DMS114 treated with DMSO at 0.1 percent for 48 hours (cell line): ENCODE measurements at regions not wholly inside any gene's neighbourhood (a gene's known extent, or its start where the extent isn't known, plus 50 kb on each side); places are given as distances from the start of the nearest gene placed in this dataset.
"Not testable (repeated sequence)": the region's sequence is repeated elsewhere in the genome, so short reads cannot be mapped to it uniquely, and the experiment has no call there.

ENCODE experiments used
- DNase-seq: peaks from one replicate; lab custom pipeline; 2025; ENCODE audit not compliant: unreplicated experiment; lab: John Stamatoyannopoulos, UW

DNA sequence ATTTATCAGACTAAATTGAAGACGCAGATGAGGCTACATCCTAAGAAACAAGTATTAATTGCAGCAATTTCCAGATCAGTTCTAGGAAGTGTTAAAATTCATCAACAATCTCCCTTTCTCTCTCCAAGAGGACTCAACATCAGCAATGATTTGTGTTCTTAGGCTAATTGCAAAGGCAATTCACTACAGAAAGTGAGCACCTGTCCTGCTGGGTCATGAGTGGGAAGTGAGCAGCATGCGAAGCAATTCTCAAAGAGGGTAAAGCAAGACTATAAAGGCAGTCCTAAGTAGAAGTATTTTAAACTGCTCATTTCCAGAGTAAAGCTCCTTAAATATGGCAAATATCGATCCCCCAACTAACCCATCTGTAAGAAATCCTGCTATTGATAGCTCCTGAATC is 1191.0 kb upstream of the ALCAM start:
- DNase-seq: no peak

DNA sequence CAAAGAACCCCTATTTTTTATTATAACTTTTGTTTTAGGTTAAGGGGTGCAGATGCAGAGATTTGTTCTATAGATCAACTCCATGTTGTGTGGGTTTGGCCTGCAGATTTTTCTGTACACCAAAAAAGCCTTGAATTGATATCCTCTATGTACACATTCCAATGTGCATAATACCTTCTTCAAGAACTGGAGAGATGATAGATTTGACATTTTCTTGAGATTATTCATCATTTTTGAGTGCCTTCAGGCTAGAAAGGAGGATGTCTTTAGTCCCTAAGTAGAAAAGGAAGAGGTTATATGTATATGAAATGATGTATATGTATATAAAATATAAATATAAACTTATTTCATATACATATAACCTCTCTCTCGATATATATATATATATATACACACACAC is 1190.0 kb upstream of the ALCAM start:
- no peak for DNase-seq

DNA sequence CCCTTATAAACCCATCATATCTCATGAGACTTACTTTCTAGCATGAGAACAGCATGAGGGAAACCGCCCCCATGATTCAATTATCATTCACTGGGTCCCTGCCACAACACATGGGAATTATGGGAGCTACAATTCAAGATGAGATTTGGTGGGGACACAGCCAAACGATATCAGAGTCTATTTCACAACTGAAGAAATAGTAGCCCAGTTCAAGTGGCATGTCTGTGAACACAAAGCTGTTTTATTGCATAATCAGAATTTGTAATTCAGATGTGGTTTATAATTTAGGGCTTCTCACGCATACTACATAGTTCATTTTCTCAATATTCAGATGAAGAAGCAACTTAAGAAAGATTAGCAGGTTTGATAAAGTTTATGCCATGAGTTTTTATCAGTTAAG is 1188.0 kb upstream of the ALCAM start:
- no peak for DNase-seq

DNA sequence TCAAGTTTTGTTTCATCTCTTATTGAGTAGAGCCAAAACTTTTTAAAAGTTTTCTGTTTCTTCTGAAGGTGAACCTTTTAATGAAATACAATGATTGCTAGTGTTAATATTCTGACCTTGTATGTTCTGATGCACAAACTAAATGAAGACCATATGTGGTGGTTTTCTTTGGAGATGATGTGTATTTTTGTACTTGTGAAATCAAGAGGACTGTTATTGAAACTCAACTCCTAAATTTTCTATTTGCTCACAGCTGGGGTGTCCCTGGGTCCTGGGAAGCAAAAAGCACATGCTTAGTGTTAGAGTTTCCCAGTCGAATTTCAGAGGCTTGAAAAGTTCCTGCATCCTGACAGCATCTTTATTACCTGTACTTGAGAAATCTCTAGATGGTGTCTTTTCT is 1185.8 kb upstream of the ALCAM start:
- no peak for DNase-seq

DNA sequence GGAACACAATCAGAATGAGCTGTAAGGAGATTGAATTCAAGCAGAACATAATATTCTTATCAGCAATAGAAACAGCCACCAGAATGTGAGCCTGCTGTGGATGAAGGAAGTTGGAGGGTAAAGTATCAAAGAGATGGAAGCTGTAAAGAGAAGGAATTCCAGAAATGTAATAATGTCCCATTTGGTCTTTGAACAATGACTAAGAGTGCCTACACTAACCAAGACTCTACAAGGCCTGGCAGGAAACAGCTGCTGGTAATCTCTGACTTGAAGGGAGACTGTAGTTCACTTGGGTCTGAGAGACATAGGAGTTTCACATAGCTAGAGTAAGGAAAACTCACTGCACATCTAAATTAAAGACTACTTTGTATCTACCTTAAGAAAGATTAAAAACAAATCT is 1176.0 kb upstream of the ALCAM start:
- no peak for DNase-seq

DNA sequence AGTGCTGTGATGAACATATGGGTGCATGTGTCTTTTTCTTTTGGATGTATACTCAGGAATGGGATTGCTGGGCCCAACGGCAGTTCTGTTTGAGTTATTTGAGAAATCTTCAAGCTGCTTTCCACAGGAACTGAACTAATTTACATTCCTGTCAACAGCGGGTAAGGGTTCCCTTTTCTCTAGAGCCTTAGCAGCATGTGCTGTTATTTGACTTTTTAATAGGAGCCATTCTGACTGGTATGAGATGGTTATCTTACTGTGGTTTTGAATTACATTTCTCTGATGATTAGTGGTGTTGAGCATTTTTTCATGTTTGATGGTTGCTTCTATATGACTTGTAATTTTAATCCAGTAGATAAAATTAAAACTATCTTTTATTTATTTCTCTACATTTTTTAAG is 1168.6 kb upstream of the ALCAM start:
- DNase-seq: no peak

DNA sequence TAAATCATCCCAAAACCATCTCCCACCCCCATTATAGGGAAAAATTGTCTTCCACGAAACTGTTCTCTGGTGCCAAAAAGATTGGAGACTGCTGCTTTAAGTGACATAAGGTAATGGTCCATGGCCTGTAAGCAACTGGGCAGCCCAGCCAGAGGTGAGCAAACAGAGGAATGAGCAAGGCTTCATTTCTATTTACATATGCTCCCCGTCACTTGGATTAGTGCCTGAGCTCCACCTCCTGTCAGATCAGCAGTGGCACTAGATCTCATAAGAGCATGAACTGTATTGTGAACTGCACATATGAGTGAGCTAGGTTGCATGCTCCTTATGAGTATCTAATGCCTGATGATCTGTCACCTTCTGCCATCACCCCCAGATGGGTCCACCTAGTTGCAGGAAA is 1159.8 kb upstream of the ALCAM start:
- DNase-seq: no peak

DNA sequence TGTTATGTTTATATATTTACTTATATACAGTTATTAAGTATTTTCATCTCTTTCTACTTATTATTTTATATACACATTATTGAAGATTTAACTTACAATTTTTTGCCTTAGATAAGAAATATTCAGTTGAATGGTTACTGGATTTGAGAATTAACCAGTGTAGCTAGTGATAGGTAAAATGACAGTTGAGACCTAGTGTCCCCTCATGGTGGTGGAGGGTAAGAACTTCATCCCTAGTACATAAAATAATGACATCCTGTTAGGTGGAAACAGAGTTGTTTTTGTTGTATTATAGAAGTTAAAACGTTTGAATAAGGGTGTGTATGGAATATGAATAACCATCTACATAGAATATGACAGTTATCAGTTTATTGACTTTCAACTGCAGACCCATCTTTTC is 1152.4 kb upstream of the ALCAM start:
- no peak for DNase-seq

DNA sequence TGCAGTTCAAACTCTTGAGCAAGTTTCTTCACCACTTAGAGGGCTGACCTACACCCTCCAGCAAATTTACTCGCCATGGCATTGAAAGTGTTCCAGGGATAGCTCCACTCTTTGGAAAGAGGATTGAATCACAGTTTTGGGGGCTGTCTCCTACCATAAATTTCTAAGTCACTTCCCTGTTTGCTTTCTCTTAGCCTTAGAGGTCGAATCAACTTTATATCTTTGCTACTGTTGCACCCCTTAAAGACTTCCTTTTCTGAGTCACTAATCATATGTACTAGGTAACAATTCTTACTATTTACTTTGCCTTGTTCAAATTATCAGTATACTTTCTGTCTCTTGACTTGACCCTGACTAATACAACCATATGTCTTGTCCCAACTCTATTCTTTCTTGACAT is 1151.8 kb upstream of the ALCAM start:
- DNase-seq: no peak

DNA sequence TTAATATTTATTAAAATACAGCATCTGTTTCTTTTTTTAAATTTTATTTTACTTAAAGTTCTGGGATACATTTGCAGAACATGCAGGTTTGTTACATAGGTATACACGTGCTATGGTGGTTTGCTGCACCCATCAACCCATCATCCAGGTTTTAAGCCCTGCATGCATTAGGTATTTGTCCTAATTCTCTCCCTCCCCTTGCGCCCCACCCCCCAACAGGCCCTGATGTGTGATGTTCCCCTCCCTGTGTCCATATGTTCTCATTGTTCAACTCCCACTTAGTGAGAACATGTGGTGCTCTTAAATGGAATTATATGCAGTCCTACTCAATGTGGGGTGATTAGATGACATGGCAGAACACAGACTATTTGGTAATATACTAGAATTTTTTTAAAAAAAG is 1147.7 kb upstream of the ALCAM start:
- not testable (repeated sequence) for DNase-seq

DNA sequence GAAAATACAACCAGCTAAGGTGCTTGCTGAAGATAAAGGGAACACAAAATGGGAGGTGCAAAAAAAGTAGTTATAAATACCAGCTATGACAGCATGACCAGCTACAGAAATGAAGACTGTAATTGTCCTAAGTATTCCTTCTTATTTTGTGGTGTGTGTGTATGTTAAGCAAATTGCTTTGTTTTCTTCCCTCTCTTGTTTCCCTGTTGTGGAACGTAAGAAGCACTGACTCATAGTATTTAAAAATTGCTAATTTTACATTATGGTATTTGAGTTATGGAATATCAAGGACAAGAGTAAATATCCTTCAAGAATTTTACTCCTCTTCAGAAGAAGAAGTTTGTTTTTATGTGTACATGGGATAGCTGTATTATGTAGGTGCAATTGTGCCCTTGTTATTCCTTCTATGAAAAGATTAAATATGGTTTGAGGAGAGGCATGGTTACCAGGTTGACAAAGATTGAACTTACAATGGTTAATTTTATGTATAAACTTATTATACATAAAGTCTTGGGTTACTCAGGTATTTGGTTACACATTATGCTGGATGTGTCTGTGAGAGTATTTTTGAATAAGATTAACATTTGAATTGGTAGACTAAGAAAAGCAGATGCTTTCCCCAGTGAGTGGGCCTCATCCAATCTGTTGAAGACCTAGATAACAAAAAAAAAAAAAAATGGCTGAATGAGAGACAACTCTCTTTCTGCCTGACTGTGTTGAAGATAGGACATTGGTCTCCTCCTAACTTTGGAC is 1132.1 kb upstream of the ALCAM start:
- DNase-seq: no peak

DNA sequence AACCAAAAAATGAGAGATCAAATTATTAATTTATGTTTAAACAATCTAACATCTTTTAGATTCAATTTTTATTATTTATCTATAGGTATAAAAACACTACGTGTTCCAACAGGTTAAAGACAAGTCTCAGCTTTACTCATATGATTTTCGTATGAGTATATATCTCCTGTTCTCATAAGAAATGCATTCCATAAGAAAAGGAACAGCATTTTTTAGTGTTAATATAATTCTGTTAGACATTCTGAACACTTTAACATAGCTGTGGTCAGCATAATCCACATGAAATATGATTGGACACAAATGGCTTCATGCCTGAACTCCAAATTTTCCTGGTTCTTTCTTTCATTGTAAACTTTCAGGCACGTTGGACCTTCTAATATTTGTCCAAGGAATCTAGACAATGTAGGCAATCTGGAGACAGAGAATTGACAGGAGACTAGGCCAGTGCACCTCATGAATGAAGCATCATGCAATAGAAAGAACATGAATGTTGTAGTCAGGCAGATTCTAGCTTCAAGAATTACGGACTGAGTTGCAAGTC is 1122.0 kb upstream of the ALCAM start:
- no peak for DNase-seq

DNA sequence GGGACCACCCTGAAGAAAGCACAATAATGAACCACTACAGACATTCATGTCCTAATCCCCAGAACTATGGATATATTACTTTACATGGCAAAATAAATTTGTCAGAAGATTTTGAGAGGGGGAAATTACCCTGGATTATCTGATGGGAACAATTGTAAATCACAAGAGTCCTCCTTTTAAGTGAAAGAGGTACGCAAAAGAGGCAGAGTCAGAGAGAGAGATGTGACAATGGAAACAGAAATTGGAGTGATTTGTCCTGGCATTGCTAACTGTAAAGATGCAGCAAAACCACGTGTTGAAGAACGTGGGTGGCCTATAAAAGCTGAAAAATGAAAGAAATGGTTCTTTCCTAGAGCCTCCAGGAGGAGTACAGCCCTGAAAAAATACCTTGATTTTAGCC is 1121.4 kb upstream of the ALCAM start:
- DNase-seq: no peak

DNA sequence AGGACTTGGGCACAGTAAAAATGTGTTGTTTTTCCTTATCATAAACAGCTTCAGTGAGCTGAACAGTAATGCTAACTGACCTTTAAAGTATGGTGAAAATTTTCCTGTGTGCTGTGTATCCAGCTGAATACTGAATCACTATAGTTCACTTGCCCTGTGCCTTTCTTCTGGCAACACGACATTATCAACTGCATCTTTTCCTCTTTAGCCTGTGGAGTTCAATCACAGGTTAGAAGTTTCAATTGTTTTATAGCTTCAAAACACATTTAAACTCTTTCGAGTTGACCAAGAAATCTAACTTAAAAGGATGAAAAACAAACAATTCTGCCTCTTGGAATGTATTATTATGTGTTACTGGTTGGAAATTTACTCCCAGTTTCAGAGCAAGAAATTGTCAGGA is 1120.7 kb upstream of the ALCAM start:
- no peak for DNase-seq

DNA sequence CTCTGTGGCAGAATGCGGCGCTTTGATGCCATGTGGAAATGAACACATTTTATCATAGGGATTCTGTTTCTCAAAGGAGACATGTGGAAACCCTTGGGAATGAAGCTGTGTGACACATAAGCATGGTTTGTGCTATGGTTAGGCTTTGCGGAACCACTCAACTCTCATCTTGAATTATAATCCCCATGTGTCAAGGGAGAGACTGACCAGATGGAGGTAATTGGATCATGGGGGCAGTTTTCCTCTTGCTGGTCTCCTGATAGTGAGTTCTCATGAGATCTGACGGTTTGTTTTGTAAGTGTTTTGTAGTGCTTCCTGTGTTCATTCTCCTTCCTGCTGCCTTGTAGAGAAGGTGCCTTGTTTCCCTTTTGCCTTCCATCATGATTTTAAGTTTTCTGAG is 1109.2 kb upstream of the ALCAM start:
- DNase-seq: no peak

DNA sequence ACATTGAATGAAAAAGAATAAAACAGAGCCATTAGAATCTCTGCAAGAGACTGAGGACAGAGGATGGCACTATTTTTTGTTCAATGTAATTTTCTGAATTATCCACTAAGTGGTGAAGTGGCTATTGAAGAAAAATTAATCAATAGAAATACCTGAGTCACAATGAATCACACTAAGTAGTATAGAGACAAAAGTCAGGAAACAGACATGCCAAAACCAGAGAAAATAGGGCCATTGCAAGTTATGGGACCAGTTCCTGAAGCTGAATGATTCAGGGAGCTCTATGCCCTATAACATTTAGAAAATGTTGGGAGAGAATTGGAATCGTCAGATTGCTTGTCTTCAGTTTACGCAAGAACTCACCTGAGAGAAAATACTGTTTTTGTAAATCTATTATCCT is 1103.2 kb upstream of the ALCAM start:
- no peak for DNase-seq

DNA sequence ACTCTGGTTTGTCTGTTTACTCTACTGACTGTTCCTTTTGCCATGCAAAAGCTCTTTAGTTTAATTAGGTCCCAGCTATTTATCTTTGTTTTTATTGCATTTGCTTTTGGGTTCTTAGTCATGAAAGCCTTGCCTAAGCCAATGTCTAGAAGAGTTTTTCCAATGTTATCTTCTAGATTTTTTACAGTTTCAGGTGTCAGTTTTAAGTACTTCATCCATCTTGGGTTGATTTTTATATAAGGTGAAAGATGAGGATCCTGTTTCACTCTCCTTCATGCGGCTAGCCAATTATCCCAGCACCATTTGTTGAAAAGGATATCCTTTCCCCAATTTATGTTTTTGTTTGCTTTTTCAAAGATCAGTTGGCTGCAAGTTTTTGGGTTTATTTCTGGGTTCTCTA is 1100.5 kb upstream of the ALCAM start:
- not testable (repeated sequence) for DNase-seq

DNA sequence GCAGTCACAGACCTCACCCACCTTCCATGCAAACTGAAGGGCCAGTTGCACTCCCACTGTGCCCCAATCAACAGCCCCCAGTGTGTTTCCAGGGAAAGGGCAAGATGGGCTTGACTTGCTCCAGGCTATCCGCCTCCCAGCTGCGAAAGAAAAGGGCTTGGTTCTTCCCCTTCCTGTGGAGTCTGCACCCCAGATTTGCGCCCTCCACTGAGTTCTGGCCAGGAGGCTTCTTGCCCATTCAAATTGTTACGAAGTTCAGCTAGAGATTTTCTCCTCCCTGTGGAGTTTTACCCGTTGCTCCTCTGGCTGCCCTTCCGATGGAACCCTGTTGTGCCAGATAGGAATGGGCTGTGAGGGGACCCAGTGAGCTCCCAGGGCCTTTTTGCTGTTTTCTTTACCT is 1096.9 kb upstream of the ALCAM start:
- no peak for DNase-seq

DNA sequence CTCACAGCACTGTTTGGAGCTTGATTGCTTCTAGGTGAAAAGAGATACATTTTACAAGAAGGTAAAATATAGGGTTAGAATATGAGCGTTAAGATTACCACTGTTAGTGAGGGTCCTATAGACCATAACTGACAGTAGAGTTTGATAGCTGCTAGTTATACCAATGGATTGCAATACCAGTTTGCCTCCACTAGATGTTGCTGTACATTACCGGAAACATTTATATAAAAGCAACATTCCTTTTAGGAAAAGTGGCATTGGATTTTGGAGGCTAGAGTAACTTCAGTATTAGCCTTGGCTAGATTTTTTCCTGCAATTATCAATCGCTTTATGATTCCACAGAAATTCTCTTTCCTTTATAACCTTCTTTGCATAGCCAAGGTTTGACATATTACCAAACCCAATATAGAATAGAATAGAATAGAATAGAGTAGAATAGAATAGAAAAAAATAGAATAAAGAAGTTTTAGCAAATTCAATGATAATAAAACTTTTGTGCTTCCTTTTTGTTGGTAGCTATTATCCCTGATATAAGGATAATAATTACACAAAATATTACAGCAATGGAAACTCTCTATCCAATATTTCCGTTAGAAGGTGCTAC is 1093.6 kb upstream of the ALCAM start:
- DNase-seq: peak; percentile 11

DNA sequence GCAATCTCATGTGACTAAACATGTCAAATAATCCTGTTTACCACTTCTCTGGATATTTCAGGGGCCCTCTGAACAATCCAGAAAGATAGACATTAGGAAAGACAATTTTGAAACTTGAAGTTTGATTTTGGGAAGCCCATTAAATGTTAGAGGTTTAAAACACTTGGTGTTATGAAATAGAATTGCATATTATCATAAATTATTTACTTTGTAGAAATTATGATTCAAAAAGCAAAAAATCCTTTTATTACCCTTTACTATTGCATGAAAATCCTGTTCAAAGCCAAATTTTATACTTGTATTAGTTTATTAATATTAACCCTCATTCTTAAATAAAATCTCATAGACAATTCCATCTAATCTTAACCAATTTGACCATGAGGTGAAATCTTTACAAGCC is 1091.5 kb upstream of the ALCAM start:
- no peak for DNase-seq

DNA sequence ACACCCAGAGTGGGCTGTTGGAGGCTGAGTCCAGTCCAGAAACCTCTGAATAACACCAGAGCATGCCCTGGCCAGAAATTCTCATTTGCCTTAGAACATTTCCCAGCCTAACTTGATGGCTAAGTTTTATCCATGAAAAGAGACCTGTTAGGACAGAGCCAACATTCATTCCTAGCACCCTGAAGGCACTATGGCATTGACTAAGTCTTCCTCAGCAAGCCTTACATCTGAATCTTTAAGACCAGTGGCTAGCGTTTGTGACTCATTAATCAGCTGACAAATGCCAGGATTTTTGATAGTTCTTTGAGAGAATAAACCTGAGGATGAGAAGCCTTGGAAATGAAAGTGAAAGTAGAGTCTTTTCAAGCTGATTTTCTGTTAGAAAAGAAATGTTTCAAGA is 1087.1 kb upstream of the ALCAM start:
- no peak for DNase-seq

DNA sequence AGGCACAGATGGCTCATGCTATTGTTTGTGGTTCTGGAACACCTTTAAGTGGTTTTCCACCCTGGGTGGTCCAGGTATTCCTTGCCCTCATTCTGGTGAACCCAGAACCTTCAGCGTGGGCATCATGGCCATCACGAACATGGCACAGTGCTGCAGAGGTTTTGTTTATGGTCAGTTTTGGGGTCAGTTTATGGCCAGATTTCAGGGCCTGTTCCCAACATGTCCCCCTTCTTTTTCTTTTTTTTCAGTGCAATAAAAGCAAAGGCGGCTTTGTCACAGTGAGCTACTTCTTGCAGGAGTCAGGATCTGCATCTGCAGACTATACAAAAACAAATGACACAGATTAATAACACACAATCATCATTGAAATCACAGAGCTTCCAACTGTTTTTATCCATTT is 1085.0 kb upstream of the ALCAM start:
- DNase-seq: no peak

DNA sequence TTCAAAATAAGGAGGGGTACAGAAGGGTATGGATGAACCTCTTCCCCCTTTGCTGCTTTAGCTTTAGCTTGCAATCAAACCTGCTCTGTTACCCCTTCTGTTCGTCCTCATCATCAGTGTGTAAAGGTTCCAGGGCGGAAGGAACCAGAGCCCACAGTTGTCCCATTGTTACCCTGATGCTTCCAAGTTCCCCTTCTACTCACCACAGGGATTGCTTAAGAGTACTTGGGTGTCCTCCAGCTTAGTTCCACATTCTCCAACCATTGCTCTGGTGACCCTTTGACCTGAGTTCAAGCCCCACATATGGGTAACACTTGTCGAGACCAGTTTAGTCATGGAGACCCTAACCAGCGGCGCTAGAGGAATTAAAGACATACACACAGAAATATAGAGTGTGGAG is 1080.1 kb upstream of the ALCAM start:
- no peak for DNase-seq
